ENCODE measurements at regions not wholly inside any gene's neighbourhood (a gene's known extent, or its start where the extent isn't known, plus 50 kb on each side); places are given as distances from the start of the nearest gene placed in this dataset.

GRCh38 chr2:65504814-65505697 is 72.7 kb upstream of the SPRED2 start (continued):
- peak; percentile 70 for TF ChIP-seq SP5 (CRISPR knock-in tag; IDR thresholded peaks at IDR 0.05; ENCODE audit: borderline replicate concordance, low read depth)
- peak; percentile 71 for TF ChIP-seq MEF2D (CRISPR knock-in tag; IDR thresholded peaks at IDR 0.05)
- peak; percentile 67; the same call in 1 of the 2 replicates for TF ChIP-seq ETV5 (CRISPR knock-in tag; IDR thresholded peaks at IDR 0.05; ENCODE audit: borderline replicate concordance)
- no peak for TF ChIP-seq ZNF530 (CRISPR knock-in tag; IDR thresholded peaks at IDR 0.05; ENCODE audit: low read depth)
- TF ChIP-seq TBP (CRISPR knock-in tag; IDR thresholded peaks at IDR 0.05) = no peak
- TF ChIP-seq ZNF264 (CRISPR knock-in tag; IDR thresholded peaks at IDR 0.05) = 0 out of 2 replicates have a peak, but pooled peaks have one; percentile 30
- no peak for TF ChIP-seq NFKBIZ (CRISPR knock-in tag; IDR thresholded peaks at IDR 0.05)
- peak; percentile 65 for TF ChIP-seq SALL1 (CRISPR knock-in tag; IDR thresholded peaks at IDR 0.05)
- TF ChIP-seq IRF2 (CRISPR knock-in tag; IDR thresholded peaks at IDR 0.05) = peak; percentile 26; the same call in 1 of the 2 replicates
- TF ChIP-seq CCAR2 (optimal IDR thresholded peaks at IDR 0.05; ENCODE audit: low read depth, low read length) = no peak
- TF ChIP-seq ERF (CRISPR knock-in tag; IDR thresholded peaks at IDR 0.05) = peak; percentile 60; the same call in 1 of the 2 replicates
- TF ChIP-seq NFRKB (IDR thresholded peaks at IDR 0.05) = no peak
- TF ChIP-seq HNF4A (CRISPR knock-in tag; IDR thresholded peaks at IDR 0.05) = peak; percentile 22
- peak; percentile 82 for TF ChIP-seq SAP130 (CRISPR knock-in tag; IDR thresholded peaks at IDR 0.05; ENCODE audit: low read depth)
- TF ChIP-seq IKZF5 (CRISPR knock-in tag; IDR thresholded peaks at IDR 0.05) = peak; percentile 80; the same call in 1 of the 2 replicates
- no peak for TF ChIP-seq ZSCAN9 (CRISPR knock-in tag; IDR thresholded peaks at IDR 0.05; ENCODE audit: borderline replicate concordance)
- peak; percentile 83 for TF ChIP-seq ARID5B (CRISPR knock-in tag; IDR thresholded peaks at IDR 0.05)
- no peak for TF ChIP-seq ZNF468 (CRISPR knock-in tag; IDR thresholded peaks at IDR 0.05)
